GM23338 (cell line): ENCODE measurements at regions not wholly inside any gene's neighbourhood (a gene's known extent, or its start where the extent isn't known, plus 50 kb on each side); places are given as distances from the start of the nearest gene placed in this dataset.

Experiments
- EZH2 ChIP-seq: fragments of 200-600 bp; sonication (generic); IDR thresholded peaks from one replicate; pipeline ENCODE4 v1.8.0; 2017; ENCODE audit warnings: antibody characterized with exemption, mild to moderate bottlenecking, low read depth; ENCODE audit not compliant: unreplicated experiment
- JUNB ChIP-seq: IDR thresholded peaks from one replicate; pipeline ENCODE4 v1.6.1; 2016; ENCODE audit warnings: antibody characterized with exemption; ENCODE audit not compliant: unreplicated experiment
- POLR2AphosphoS5 ChIP-seq: IDR thresholded peaks from 2 replicates; pipeline ENCODE4 v1.6.1; 2016; ENCODE audit warnings: antibody characterized with exemption, low read depth
- REST ChIP-seq: IDR thresholded peaks from one replicate; pipeline ENCODE4 v1.6.1; 2018; ENCODE audit warnings: antibody characterized with exemption; ENCODE audit not compliant: unreplicated experiment
- TF ChIP-seq, protein P1 (sequence below), 2 experiments: fragments of 200-600 bp in 1 of 2; sonication (generic) in 1 of 2; conservative IDR thresholded peaks; 2 replicates each; pipeline versions ENCODE4 v1.5.1 to v1.6.1; 2016 to 2017; ENCODE audit warnings: antibody characterized with exemption in 2 of 2, low read depth in 2 of 2, mild to moderate bottlenecking in 2 of 2, moderate library complexity in 1 of 2

DNA sequence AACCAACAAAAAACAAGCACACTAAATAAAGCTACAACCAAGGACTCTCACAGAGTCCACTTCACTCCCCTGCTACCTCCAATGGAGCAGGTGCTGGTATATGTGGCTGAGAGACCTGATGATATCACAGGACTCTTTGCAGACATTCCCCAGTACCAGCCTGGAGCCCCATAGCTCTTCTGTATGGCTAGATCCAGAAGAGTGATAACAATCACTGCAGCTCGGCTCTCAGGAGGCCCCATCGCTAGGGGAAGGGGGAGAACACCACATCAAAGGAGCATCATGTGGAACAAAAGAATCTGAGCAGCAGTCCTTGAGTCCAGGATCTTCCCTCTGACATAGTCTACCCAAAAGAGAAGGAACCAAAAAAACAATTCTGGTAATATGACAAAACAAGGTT, 237.1 kb upstream of the TLL1 start:
- TF ChIP-seq EZH2 (no peak), REST (no peak), JUNB (no peak), POLR2AphosphoS5 (no peak)
- TF ChIP-seq, protein P1, sequence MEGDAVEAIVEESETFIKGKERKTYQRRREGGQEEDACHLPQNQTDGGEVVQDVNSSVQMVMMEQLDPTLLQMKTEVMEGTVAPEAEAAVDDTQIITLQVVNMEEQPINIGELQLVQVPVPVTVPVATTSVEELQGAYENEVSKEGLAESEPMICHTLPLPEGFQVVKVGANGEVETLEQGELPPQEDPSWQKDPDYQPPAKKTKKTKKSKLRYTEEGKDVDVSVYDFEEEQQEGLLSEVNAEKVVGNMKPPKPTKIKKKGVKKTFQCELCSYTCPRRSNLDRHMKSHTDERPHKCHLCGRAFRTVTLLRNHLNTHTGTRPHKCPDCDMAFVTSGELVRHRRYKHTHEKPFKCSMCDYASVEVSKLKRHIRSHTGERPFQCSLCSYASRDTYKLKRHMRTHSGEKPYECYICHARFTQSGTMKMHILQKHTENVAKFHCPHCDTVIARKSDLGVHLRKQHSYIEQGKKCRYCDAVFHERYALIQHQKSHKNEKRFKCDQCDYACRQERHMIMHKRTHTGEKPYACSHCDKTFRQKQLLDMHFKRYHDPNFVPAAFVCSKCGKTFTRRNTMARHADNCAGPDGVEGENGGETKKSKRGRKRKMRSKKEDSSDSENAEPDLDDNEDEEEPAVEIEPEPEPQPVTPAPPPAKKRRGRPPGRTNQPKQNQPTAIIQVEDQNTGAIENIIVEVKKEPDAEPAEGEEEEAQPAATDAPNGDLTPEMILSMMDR (conservative IDR thresholded peaks at IDR 0.05; ENCODE audit: low read depth in 2 of 2) = no peak
